ENCODE measurements at regions not wholly inside any gene's neighbourhood (a gene's known extent, or its start where the extent isn't known, plus 50 kb on each side); places are given as distances from the start of the nearest gene placed in this dataset.

DNA sequence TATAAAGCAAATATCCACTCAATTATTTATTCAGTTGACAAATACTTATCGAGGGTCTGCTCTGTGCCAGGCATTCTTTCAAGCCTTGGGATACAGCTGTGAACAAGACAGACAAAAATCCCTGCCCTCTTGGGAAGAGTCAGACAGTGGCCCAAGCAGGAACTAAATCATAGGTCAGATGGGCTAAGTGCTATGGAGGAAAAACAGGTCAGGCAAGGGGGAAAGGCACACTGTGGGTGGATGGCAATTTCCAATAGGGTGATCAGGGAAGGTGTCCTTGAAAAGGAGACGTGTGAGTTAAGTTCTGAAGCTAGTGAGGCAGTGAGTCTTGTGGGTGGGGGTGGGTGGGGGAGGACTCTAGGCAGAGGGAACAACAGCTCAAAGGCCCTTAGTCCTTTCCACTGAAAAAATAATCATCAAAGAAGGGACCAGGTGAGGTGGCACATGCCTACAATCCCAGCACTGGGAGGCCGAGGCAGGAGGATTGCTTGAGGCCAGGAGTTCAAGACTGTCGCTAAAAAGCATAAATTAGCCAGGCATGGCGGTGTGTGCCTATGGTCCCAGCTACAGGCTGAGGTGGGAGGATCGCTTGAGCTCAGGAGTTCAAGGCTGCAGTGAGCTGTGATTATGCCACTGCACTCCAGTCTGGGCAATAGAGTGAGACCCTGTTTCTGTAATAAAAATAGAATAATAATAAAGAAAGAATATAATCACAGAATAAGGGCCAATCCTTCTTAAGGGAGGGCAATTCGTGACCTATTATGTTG, 95.2 kb upstream of the CPEB4 start:
- no peaks in the 10 kb centered on the region for H3K4me1 ChIP-seq (ENCODE audit: control insufficient read depth, insufficient read depth, low read length)
- H3K9me3 ChIP-seq (ENCODE audit: control insufficient read depth, insufficient read depth, low read length), result no peaks in the 10 kb centered on the region
- no peaks in the 10 kb centered on the region for H3K36me3 ChIP-seq (ENCODE audit: control insufficient read depth, insufficient read depth, low read length)
- H3K9ac ChIP-seq (ENCODE audit: low read depth, low read length), result no peak overlapping the region
- H3K4me3 ChIP-seq (ENCODE audit: low read depth, low read length), result no peak overlapping the region
- no peak overlapping the region for H3K27ac ChIP-seq (ENCODE audit: low read depth, low read length)
- no peaks in the 10 kb centered on the region for H3K27me3 ChIP-seq (ENCODE audit: control insufficient read depth, insufficient read depth, low read length)

DNA sequence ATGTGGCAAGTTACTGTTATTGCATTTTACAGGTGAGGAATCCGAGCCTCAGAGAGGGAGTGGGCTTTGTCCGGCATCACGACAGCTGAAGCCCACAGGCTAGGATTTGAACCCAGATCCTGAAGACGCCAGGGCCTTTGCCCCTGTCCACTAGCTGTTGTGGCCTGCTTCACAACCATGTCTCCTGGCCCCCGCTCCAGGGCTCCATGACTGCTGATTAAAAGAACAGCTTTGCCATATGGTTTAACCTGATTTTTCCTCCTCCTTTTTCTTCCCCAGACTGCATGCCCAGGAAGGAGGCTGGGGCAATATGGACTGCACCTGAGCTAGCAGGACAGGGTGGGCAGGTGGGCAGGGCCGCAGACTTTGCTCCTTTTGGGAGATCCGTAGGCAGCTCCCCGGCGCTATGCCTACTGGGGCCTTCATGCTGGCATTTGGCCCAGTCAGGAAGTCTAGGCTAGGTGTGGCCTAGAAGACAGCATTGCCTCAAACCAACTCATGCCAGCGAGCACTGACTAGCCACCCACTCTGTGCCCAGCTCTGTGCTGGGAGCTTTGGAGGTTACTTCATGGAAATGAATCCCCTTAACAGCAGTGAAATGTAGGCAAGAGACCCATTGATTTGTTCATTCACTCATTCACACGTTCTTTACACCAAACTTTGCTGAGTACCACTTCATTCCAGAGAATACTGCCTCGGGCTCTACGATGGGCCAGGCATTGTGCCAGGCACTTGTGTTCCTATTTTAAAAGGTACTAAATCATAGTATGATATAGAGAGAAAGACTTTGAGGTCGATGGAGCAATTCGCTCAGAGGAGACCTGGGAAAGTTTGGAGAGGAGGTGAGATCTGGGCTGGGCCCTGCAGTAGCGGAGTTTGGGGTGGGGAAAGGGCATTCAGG, 94.3 kb upstream of the CPEB4 start:
- no peak overlapping the region for H3K9ac ChIP-seq (ENCODE audit: low read depth, low read length)
- no peaks in the 10 kb centered on the region for H3K27me3 ChIP-seq (ENCODE audit: control insufficient read depth, insufficient read depth, low read length)
- no peaks in the 10 kb centered on the region for H3K4me1 ChIP-seq (ENCODE audit: control insufficient read depth, insufficient read depth, low read length)
- no peak overlapping the region for H3K27ac ChIP-seq (ENCODE audit: low read depth, low read length)
- no peaks in the 10 kb centered on the region for H3K9me3 ChIP-seq (ENCODE audit: control insufficient read depth, insufficient read depth, low read length)
- H3K4me3 ChIP-seq (ENCODE audit: low read depth, low read length), result no peak overlapping the region
- no peaks in the 10 kb centered on the region for H3K36me3 ChIP-seq (ENCODE audit: control insufficient read depth, insufficient read depth, low read length)

DNA sequence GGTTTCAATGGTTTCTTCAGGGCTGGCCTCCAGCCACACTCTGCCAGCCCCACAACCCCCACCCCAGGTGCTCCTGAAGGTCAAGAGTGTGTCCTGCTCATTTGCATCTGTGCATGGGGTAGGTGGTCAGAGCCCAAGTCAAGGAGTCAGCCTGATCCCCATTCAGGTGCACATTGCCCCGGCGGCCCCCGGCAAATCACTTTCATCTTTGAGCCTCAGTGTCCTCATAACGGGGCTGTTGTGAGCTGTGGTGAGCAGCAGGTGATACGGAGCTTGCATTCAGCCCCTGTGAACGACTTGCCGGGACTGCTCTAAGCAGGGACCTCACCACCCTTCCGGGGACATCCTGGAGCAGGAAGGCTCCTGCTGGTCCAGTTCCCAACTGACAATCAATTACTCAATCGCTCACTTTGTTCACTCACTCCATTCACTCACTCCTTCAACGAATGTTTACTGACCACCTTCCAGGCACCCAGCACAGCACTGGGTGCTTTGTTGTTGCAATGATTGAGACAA, 93.2 kb upstream of the CPEB4 start:
- H3K4me3 ChIP-seq (ENCODE audit: low read depth, low read length), result no peak overlapping the region
- no peak overlapping the region for H3K9ac ChIP-seq (ENCODE audit: low read depth, low read length)
- no peaks in the 10 kb centered on the region for H3K4me1 ChIP-seq (ENCODE audit: control insufficient read depth, insufficient read depth, low read length)
- no peak overlapping the region for H3K27ac ChIP-seq (ENCODE audit: low read depth, low read length)
- H3K36me3 ChIP-seq (ENCODE audit: control insufficient read depth, insufficient read depth, low read length), result no peaks in the 10 kb centered on the region
- no peaks in the 10 kb centered on the region for H3K27me3 ChIP-seq (ENCODE audit: control insufficient read depth, insufficient read depth, low read length)
- H3K9me3 ChIP-seq (ENCODE audit: control insufficient read depth, insufficient read depth, low read length), result no peaks in the 10 kb centered on the region

GRCh38 chr5:173795601-173796000, 92.5 kb upstream of the CPEB4 start:
- H3K36me3 ChIP-seq (ENCODE audit: control insufficient read depth, insufficient read depth, low read length), result no peaks in the 10 kb centered on the region
- H3K27ac ChIP-seq (ENCODE audit: low read depth, low read length), result no peak overlapping the region
- no peak overlapping the region for H3K4me3 ChIP-seq (ENCODE audit: low read depth, low read length)
- no peak overlapping the region for H3K9ac ChIP-seq (ENCODE audit: low read depth, low read length)
- H3K4me1 ChIP-seq (ENCODE audit: control insufficient read depth, insufficient read depth, low read length), result no peaks in the 10 kb centered on the region
- no peaks in the 10 kb centered on the region for H3K27me3 ChIP-seq (ENCODE audit: control insufficient read depth, insufficient read depth, low read length)
- H3K9me3 ChIP-seq (ENCODE audit: control insufficient read depth, insufficient read depth, low read length), result no peaks in the 10 kb centered on the region

GRCh38 chr5:173796721-173797495, 91.2 kb upstream of the CPEB4 start:
- H3K36me3 ChIP-seq (ENCODE audit: control insufficient read depth, insufficient read depth, low read length), result no peaks in the 10 kb centered on the region
- H3K4me3 ChIP-seq (ENCODE audit: low read depth, low read length), result no peak overlapping the region
- H3K27me3 ChIP-seq (ENCODE audit: control insufficient read depth, insufficient read depth, low read length), result no peaks in the 10 kb centered on the region
- no peaks in the 10 kb centered on the region for H3K9me3 ChIP-seq (ENCODE audit: control insufficient read depth, insufficient read depth, low read length)
- H3K27ac ChIP-seq (ENCODE audit: low read depth, low read length), result no peak overlapping the region
- H3K4me1 ChIP-seq (ENCODE audit: control insufficient read depth, insufficient read depth, low read length), result no peaks in the 10 kb centered on the region
- no peak overlapping the region for H3K9ac ChIP-seq (ENCODE audit: low read depth, low read length)

DNA sequence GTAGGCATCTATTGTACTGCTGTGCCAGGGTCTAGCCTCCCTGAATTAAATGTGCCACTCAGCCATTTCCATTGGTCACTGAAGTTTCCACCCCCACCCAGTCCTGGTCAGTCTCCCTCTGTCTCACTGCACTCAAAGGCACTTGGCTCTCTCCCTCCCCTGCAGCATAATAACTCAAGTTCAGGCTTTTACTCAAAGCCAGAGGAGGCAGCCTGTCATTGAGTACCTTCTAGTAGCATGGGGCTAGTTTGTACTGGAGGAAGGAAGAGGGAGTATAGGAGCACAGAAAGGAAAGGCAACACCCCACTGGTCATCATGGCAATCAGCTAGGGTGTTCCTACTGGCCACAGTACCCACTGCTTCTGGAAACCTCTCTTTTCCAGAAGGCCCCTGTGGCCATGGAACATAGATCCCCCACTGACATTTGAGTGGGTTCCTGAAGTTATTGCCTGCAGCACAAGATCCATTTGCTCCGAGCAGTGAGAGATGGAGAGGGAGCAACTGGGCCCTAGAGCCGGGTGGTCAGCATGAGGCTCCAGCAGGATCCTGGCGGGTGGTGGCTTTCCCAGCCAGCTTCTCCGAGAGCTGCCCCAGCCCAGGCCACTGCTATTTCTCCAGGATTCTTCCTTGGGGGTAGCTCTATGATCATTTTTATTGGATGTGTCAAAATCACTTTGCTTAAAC, 89.9 kb upstream of the CPEB4 start:
- H3K27ac ChIP-seq (ENCODE audit: low read depth, low read length), result no peak overlapping the region
- no peaks in the 10 kb centered on the region for H3K4me1 ChIP-seq (ENCODE audit: control insufficient read depth, insufficient read depth, low read length)
- no peaks in the 10 kb centered on the region for H3K9me3 ChIP-seq (ENCODE audit: control insufficient read depth, insufficient read depth, low read length)
- no peak overlapping the region for H3K9ac ChIP-seq (ENCODE audit: low read depth, low read length)
- H3K36me3 ChIP-seq (ENCODE audit: control insufficient read depth, insufficient read depth, low read length), result no peaks in the 10 kb centered on the region
- H3K4me3 ChIP-seq (ENCODE audit: low read depth, low read length), result no peak overlapping the region
- no peaks in the 10 kb centered on the region for H3K27me3 ChIP-seq (ENCODE audit: control insufficient read depth, insufficient read depth, low read length)

DNA sequence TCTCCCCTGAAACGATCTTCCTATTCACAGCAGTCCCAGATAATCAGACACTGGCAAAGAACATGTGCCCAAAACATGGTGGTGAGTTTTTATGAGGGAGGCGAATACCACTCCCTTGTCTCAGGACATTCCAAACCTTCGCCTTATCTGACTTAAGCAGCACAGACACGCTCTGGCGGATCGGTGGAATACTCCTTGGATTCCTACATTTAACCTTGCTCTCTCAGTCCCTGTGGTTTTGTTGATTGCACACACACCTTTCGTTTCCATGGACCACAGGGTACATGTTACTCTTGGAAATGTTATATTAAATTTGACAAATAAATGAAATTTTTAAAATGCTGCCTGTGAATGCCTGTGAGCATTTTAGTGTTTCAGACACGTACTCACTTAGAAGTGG, 87.8 kb upstream of the CPEB4 start:
- Histone ChIP-seq H3K27ac (ENCODE audit: low read depth, low read length) (no peak overlapping the region), H3K4me1 (ENCODE audit: control insufficient read depth, insufficient read depth, low read length) (no peaks in the 10 kb centered on the region), H3K36me3 (ENCODE audit: control insufficient read depth, insufficient read depth, low read length) (no peaks in the 10 kb centered on the region), H3K9ac (ENCODE audit: low read depth, low read length) (no peak overlapping the region), H3K4me3 (ENCODE audit: low read depth, low read length) (no peak overlapping the region), H3K27me3 (ENCODE audit: control insufficient read depth, insufficient read depth, low read length) (no peaks in the 10 kb centered on the region), H3K9me3 (ENCODE audit: control insufficient read depth, insufficient read depth, low read length) (peaks cover 5% of the 10 kb centered on the region; the same call in 1 of the 2 replicates)

- no peaks in the 10 kb centered on the region for H3K4me1 ChIP-seq (ENCODE audit: control insufficient read depth, insufficient read depth, low read length)
- peaks cover 5% of the 10 kb centered on the region; the same call in 1 of the 2 replicates for H3K9me3 ChIP-seq (ENCODE audit: control insufficient read depth, insufficient read depth, low read length)
- H3K9ac ChIP-seq (ENCODE audit: low read depth, low read length), result no peak overlapping the region
- no peaks in the 10 kb centered on the region for H3K36me3 ChIP-seq (ENCODE audit: control insufficient read depth, insufficient read depth, low read length)
- H3K27me3 ChIP-seq (ENCODE audit: control insufficient read depth, insufficient read depth, low read length), result no peaks in the 10 kb centered on the region
- no peak overlapping the region for H3K27ac ChIP-seq (ENCODE audit: low read depth, low read length)
- H3K4me3 ChIP-seq (ENCODE audit: low read depth, low read length), result no peak overlapping the region
Measured at GRCh38 chr5:173801006-173801405, 87.1 kb upstream of the CPEB4 start.

GRCh38 chr5:173802670-173803165, 85.4 kb upstream of the CPEB4 start:
- Histone ChIP-seq H3K4me3 (ENCODE audit: low read depth, low read length) (no peak overlapping the region), H3K9me3 (ENCODE audit: control insufficient read depth, insufficient read depth, low read length) (peaks cover 5% of the 10 kb centered on the region; the same call in 1 of the 2 replicates), H3K9ac (ENCODE audit: low read depth, low read length) (no peak overlapping the region), H3K36me3 (ENCODE audit: control insufficient read depth, insufficient read depth, low read length) (no peaks in the 10 kb centered on the region), H3K27me3 (ENCODE audit: control insufficient read depth, insufficient read depth, low read length) (no peaks in the 10 kb centered on the region), H3K27ac (ENCODE audit: low read depth, low read length) (no peak overlapping the region), H3K4me1 (ENCODE audit: control insufficient read depth, insufficient read depth, low read length) (no peaks in the 10 kb centered on the region)

DNA sequence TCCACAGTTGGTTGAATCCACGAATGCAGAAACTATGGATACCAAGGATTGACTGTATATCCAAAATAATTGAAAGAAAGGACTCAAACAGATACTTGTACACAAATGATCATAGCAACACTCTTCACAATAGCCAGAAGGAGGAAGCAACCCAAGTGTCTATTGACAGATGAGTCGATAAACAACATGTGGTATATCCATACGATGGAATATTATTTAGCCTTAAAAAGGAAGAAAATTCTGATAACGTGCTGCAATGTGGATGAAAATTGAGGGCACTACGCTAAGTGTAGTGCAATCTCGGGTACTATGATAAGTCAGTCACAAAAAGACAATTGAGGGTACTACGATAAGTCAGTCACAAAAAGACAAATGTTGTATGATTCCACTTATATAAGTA, 83.6 kb upstream of the CPEB4 start:
- Histone ChIP-seq H3K36me3 (ENCODE audit: control insufficient read depth, insufficient read depth, low read length) (no peaks in the 10 kb centered on the region), H3K27ac (ENCODE audit: low read depth, low read length) (no peak overlapping the region), H3K9me3 (ENCODE audit: control insufficient read depth, insufficient read depth, low read length) (peaks cover 5% of the 10 kb centered on the region; the same call in 1 of the 2 replicates), H3K9ac (ENCODE audit: low read depth, low read length) (no peak overlapping the region), H3K27me3 (ENCODE audit: control insufficient read depth, insufficient read depth, low read length) (no peaks in the 10 kb centered on the region), H3K4me1 (ENCODE audit: control insufficient read depth, insufficient read depth, low read length) (no peaks in the 10 kb centered on the region), H3K4me3 (ENCODE audit: low read depth, low read length) (no peak overlapping the region)
